T-helper 2 cell treated with Interferon-gamma antibody and Interleukin-4, amounts not matched to agents 5 μg/mL and 100 μg/mL, for 36 hours (primary cell): ENCODE measurements at regions not wholly inside any gene's neighbourhood (a gene's known extent, or its start where the extent isn't known, plus 50 kb on each side); places are given as distances from the start of the nearest gene placed in this dataset.

Source experiments
- DNase-seq: peaks from one replicate; pipeline ENCODE4 v3.0.0; 2021; ENCODE audit warnings: low spot score
- H3K27ac Mint-ChIP-seq: one replicate; pipeline ENCODE4 v1.8.0; 2021; ENCODE audit warnings: mild to moderate bottlenecking, mixed read lengths
- H3K27me3 Mint-ChIP-seq: one replicate; pipeline ENCODE4 v1.8.0; 2021; ENCODE audit warnings: low read depth, mixed read lengths
- H3K36me3 Mint-ChIP-seq: one replicate; pipeline ENCODE4 v1.8.0; 2021; ENCODE audit warnings: low read depth, mixed read lengths
- H3K4me1 Mint-ChIP-seq: one replicate; pipeline ENCODE4 v1.8.0; 2021; ENCODE audit warnings: low read depth, mixed read lengths
- H3K4me3 Mint-ChIP-seq: one replicate; pipeline ENCODE4 v1.8.0; 2022; ENCODE audit warnings: mild to moderate bottlenecking, moderate library complexity, mixed read lengths
- H3K9me3 Mint-ChIP-seq: one replicate; pipeline ENCODE4 v1.8.0; 2021; ENCODE audit warnings: mixed read lengths

DNA sequence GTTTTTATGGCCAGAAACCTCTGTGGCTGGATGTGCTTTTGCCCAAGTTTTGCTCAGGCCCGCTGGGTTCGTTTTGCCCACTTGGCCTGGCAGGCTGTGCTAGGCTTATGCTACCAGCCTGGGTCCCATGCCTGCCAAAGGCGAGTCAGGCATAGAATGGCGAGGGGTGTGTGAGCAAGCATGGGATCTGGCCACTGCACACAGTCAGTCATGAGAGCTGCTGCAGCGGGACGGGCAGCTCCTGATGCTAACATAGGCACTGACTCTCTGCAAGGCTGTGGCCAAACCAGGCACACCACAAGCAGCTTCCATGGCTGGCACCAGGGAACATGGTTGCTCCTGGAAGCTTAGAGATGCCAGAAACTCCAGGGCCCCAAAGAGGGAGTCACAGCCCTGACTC lies 52.9 kb upstream of the PCDH15 start:
- Mint-ChIP-seq H3K4me3 (no peak overlapping the region), H3K27me3 (no peaks in the 10 kb centered on the region), H3K9me3 (peaks cover 15% of the 10 kb centered on the region), H3K27ac (no peak overlapping the region), H3K4me1 (no peaks in the 10 kb centered on the region), H3K36me3 (no peaks in the 10 kb centered on the region)
- no peak for DNase-seq
